Nephron progenitor cell (in vitro differentiated cells): ENCODE measurements at regions not wholly inside any gene's neighbourhood (a gene's known extent, or its start where the extent isn't known, plus 50 kb on each side); places are given as distances from the start of the nearest gene placed in this dataset.

Experiments used
- DNase-seq: peaks from one replicate; pipeline ENCODE4 v3.0.0; 2021
- H3K27ac Mint-ChIP-seq: 2 replicates; pipeline ENCODE4 v1.8.0; 2021; ENCODE audit warnings: mild to moderate bottlenecking, moderate library complexity, mixed read lengths
- H3K27me3 Mint-ChIP-seq: 2 replicates; pipeline ENCODE4 v1.8.0; 2021; ENCODE audit warnings: mild to moderate bottlenecking, low read depth, mixed read lengths; ENCODE audit not compliant: poor library complexity
- H3K36me3 Mint-ChIP-seq: 2 replicates; pipeline ENCODE4 v1.8.0; 2021; ENCODE audit warnings: low read depth, mixed read lengths
- H3K4me1 Mint-ChIP-seq: 2 replicates; pipeline ENCODE4 v1.8.0; 2021; ENCODE audit warnings: mixed read lengths
- H3K4me3 Mint-ChIP-seq: 2 replicates; pipeline ENCODE4 v1.8.0; 2021; ENCODE audit warnings: mild to moderate bottlenecking, moderate library complexity, mixed read lengths
- H3K9me3 Mint-ChIP-seq: 2 replicates; pipeline ENCODE4 v1.8.0; 2021; ENCODE audit warnings: mild to moderate bottlenecking, moderate library complexity, mixed read lengths
- TF ChIP-seq, protein P1 (sequence below): fragments of 200-600 bp; sonication (generic); IDR thresholded peaks from 2 replicates; pipeline ENCODE4 v1.5.0; 2021; ENCODE audit warnings: antibody characterized with exemption

- no peak overlapping the region for H3K27ac Mint-ChIP-seq
- peaks cover 18% of the 10 kb centered on the region for H3K9me3 Mint-ChIP-seq
- no peak for DNase-seq
- H3K36me3 Mint-ChIP-seq = no peaks in the 10 kb centered on the region
- TF ChIP-seq, protein P1, sequence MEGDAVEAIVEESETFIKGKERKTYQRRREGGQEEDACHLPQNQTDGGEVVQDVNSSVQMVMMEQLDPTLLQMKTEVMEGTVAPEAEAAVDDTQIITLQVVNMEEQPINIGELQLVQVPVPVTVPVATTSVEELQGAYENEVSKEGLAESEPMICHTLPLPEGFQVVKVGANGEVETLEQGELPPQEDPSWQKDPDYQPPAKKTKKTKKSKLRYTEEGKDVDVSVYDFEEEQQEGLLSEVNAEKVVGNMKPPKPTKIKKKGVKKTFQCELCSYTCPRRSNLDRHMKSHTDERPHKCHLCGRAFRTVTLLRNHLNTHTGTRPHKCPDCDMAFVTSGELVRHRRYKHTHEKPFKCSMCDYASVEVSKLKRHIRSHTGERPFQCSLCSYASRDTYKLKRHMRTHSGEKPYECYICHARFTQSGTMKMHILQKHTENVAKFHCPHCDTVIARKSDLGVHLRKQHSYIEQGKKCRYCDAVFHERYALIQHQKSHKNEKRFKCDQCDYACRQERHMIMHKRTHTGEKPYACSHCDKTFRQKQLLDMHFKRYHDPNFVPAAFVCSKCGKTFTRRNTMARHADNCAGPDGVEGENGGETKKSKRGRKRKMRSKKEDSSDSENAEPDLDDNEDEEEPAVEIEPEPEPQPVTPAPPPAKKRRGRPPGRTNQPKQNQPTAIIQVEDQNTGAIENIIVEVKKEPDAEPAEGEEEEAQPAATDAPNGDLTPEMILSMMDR = no peak
- peaks cover 6% of the 10 kb centered on the region for H3K27me3 Mint-ChIP-seq
- H3K4me1 Mint-ChIP-seq = no peaks in the 10 kb centered on the region
- H3K4me3 Mint-ChIP-seq = no peak overlapping the region
These were observed 110.1 kb upstream of the DAZL start for GRCh38 chr3:16715281-16715680.

- no peak for DNase-seq
- Mint-ChIP-seq H3K9me3 (no peaks in the 10 kb centered on the region), H3K36me3 (no peaks in the 10 kb centered on the region), H3K4me3 (no peak overlapping the region), H3K27ac (no peak overlapping the region), H3K27me3 (peaks cover 7% of the 10 kb centered on the region), H3K4me1 (no peaks in the 10 kb centered on the region)
- TF ChIP-seq, protein P1 = no peak
These were observed 114.2 kb upstream of the DAZL start for GRCh38 chr3:16719426-16719825.

GRCh38 chr3:16720367-16720940 lies 115.2 kb upstream of the DAZL start:
- Mint-ChIP-seq H3K36me3 (no peaks in the 10 kb centered on the region), H3K4me1 (no peaks in the 10 kb centered on the region), H3K27me3 (peaks cover 7% of the 10 kb centered on the region), H3K27ac (no peak overlapping the region), H3K4me3 (no peak overlapping the region), H3K9me3 (peaks cover 3% of the 10 kb centered on the region)
- no peak for DNase-seq
- TF ChIP-seq, protein P1 = no peak

GRCh38 chr3:16721494-16721893 lies 116.3 kb upstream of the DAZL start:
- H3K36me3 Mint-ChIP-seq = no peaks in the 10 kb centered on the region
- no peak overlapping the region for H3K4me3 Mint-ChIP-seq
- DNase-seq = no peak
- H3K27ac Mint-ChIP-seq = no peak overlapping the region
- no peaks in the 10 kb centered on the region for H3K4me1 Mint-ChIP-seq
- TF ChIP-seq, protein P1 = no peak
- H3K27me3 Mint-ChIP-seq = peaks cover 7% of the 10 kb centered on the region
- peaks cover 13% of the 10 kb centered on the region for H3K9me3 Mint-ChIP-seq

GRCh38 chr3:16723978-16724377 lies 118.8 kb upstream of the DAZL start:
- H3K27me3 Mint-ChIP-seq = peaks cover 3% of the 10 kb centered on the region
- H3K4me1 Mint-ChIP-seq = no peaks in the 10 kb centered on the region
- peaks cover 14% of the 10 kb centered on the region for H3K9me3 Mint-ChIP-seq
- no peak overlapping the region for H3K4me3 Mint-ChIP-seq
- H3K27ac Mint-ChIP-seq = no peak overlapping the region
- TF ChIP-seq, protein P1 = no peak
- no peaks in the 10 kb centered on the region for H3K36me3 Mint-ChIP-seq
- no peak for DNase-seq

DNA sequence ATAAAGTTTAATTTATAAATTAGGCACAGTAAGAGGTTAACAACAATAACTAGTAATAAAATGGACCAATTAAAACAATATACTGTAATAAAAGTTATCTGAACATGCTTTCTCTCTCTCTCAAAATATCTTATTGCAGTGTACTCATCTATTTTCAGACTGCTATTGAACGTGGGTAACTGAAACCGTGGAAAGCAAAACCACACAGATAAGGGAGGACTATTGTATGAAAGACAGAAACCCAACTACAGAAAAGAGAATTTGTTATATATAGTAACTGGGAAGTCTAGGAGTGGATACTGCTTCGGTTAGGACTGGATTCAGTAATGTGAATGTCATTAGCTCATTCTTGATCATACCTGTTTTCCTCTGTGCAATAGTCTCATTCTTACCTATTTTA lies 119.3 kb upstream of the DAZL start:
- TF ChIP-seq, protein P1 = no peak
- H3K4me1 Mint-ChIP-seq = no peaks in the 10 kb centered on the region
- no peak overlapping the region for H3K27ac Mint-ChIP-seq
- no peak overlapping the region for H3K4me3 Mint-ChIP-seq
- peaks cover 14% of the 10 kb centered on the region for H3K9me3 Mint-ChIP-seq
- no peak for DNase-seq
- H3K27me3 Mint-ChIP-seq = peaks cover 3% of the 10 kb centered on the region
- H3K36me3 Mint-ChIP-seq = no peaks in the 10 kb centered on the region
